HEK293 (cell line): ENCODE measurements at regions not wholly inside any gene's neighbourhood (a gene's known extent, or its start where the extent isn't known, plus 50 kb on each side); places are given as distances from the start of the nearest gene placed in this dataset.

ENCODE experiments used
- CTCF ChIA-PET: fragments of 350-600 bp; formaldehyde crosslinking; extraction: SDS; loops from one replicate; lab custom pipeline; 2021; ENCODE audit warnings: antibody characterized with exemption; lab: Yijun Ruan, JAX
- POLR2A ChIA-PET: fragments of 300-600 bp; formaldehyde crosslinking; extraction: SDS; loops from one replicate; lab custom pipeline; 2020; ENCODE audit warnings: antibody characterized with exemption, inconsistent platforms; lab: Yijun Ruan, JAX
- H3K27ac ChIP-seq: fragments of 200-500 bp; sonication (Bioruptor generic); 2 replicates; pipeline ENCODE4 v1.5.1; 2014; ENCODE audit warnings: low read depth, low read length, control low read depth, inconsistent platforms; ENCODE audit errors: extremely low read depth
- H3K36me3 ChIP-seq, 2 experiments: fragments of 200-500 bp in 1 of 2; sonication (Bioruptor generic) in 1 of 2; 1 replicate in 1 of 2; 2 replicates in 1 of 2; pipeline ENCODE4 v1.5.1; 2014 to 2017; ENCODE audit warnings: inconsistent platforms in 2 of 2, low read length in 2 of 2; ENCODE audit not compliant: control insufficient read depth in 2 of 2, insufficient read depth in 1 of 2
- H3K4me1 ChIP-seq: fragments of 200-500 bp; sonication (Bioruptor generic); 2 replicates; pipeline ENCODE4 v1.5.1; 2014; ENCODE audit warnings: mild to moderate bottlenecking, low read length, inconsistent platforms; ENCODE audit not compliant: control insufficient read depth, insufficient read depth
- H3K4me3 ChIP-seq: 2 replicates; pipeline ENCODE4 v1.5.1; 2011; ENCODE audit warnings: low read depth, mild to moderate bottlenecking, control low read depth, low read length, moderate library complexity
- H3K9me3 ChIP-seq: fragments of 200-500 bp; sonication (Bioruptor generic); 2 replicates; pipeline ENCODE4 v1.5.1; 2014; ENCODE audit warnings: low read depth, low read length, inconsistent platforms; ENCODE audit not compliant: control insufficient read depth, insufficient read depth
- ATF2 ChIP-seq: fragments of 450-650 bp; formaldehyde crosslinking; IDR thresholded peaks from 2 replicates; pipeline ENCODE4 v1.5.1; 2016; ENCODE audit warnings: missing biosample characterization, missing genetic modification characterization, low read depth
- HOXD13 ChIP-seq: sonication (generic); formaldehyde crosslinking; IDR thresholded peaks from 2 replicates; pipeline ENCODE4 v1.8.0; 2022; ENCODE audit warnings: missing genetic modification reagents, borderline replicate concordance
- KLF1 ChIP-seq: fragments of 450-650 bp; formaldehyde crosslinking; IDR thresholded peaks from 2 replicates; pipeline ENCODE4 v1.5.1; 2016; ENCODE audit warnings: missing biosample characterization, missing genetic modification characterization
- PRDM2 ChIP-seq: fragments of 450-650 bp; formaldehyde crosslinking; IDR thresholded peaks from 2 replicates; pipeline ENCODE4 v1.5.1; 2016; ENCODE audit warnings: missing biosample characterization, missing genetic modification characterization, borderline replicate concordance
- RBAK ChIP-seq: fragments of 450-650 bp; formaldehyde crosslinking; IDR thresholded peaks from 2 replicates; pipeline ENCODE4 v1.5.1; 2016; ENCODE audit warnings: missing biosample characterization, missing genetic modification characterization
- SP2 ChIP-seq: fragments of 450-650 bp; formaldehyde crosslinking; IDR thresholded peaks from 2 replicates; pipeline ENCODE4 v1.5.1; 2016; ENCODE audit warnings: missing biosample characterization, missing genetic modification characterization
- YY1 ChIP-seq: fragments of 450-650 bp; formaldehyde crosslinking; IDR thresholded peaks from 2 replicates; pipeline ENCODE4 v1.5.1; 2018; ENCODE audit warnings: missing biosample characterization, missing genetic modification characterization
- ZFHX2 ChIP-seq: fragments of 450-650 bp; formaldehyde crosslinking; conservative IDR thresholded peaks from 2 replicates; pipeline ENCODE4 v1.5.1; 2016; ENCODE audit warnings: missing biosample characterization, missing genetic modification characterization
- ZNF112 ChIP-seq: fragments of 450-650 bp; formaldehyde crosslinking; IDR thresholded peaks from 2 replicates; pipeline ENCODE4 v1.5.0; 2017; ENCODE audit warnings: missing biosample characterization, missing genetic modification characterization
- ZNF121 ChIP-seq: fragments of 450-650 bp; formaldehyde crosslinking; IDR thresholded peaks from 2 replicates; pipeline ENCODE4 v1.5.1; 2016; ENCODE audit warnings: missing biosample characterization, missing genetic modification characterization
- ZNF133 ChIP-seq: fragments of 450-650 bp; formaldehyde crosslinking; IDR thresholded peaks from 2 replicates; pipeline ENCODE4 v1.5.1; 2016; ENCODE audit warnings: missing biosample characterization, missing genetic modification characterization
- ZNF239 ChIP-seq: fragments of 450-650 bp; formaldehyde crosslinking; IDR thresholded peaks from 2 replicates; pipeline ENCODE4 v1.5.1; 2016; ENCODE audit warnings: missing biosample characterization, missing genetic modification characterization
- ZNF341 ChIP-seq: fragments of 450-650 bp; formaldehyde crosslinking; IDR thresholded peaks from 2 replicates; pipeline ENCODE4; 2016; ENCODE audit warnings: low read depth, missing biosample characterization, missing genetic modification characterization
- ZNF362 ChIP-seq: fragments of 450-650 bp; formaldehyde crosslinking; IDR thresholded peaks from 2 replicates; pipeline ENCODE4 v1.5.1; 2016; ENCODE audit warnings: missing biosample characterization, missing genetic modification characterization
- ZNF473 ChIP-seq: fragments of 450-650 bp; formaldehyde crosslinking; IDR thresholded peaks from 2 replicates; pipeline ENCODE4 v1.5.1; 2017; ENCODE audit warnings: missing biosample characterization, missing genetic modification characterization
- ZNF529 ChIP-seq: fragments of 450-650 bp; formaldehyde crosslinking; IDR thresholded peaks from 2 replicates; pipeline ENCODE4 v1.5.1; 2017; ENCODE audit warnings: missing genetic modification characterization, missing biosample characterization; ENCODE audit not compliant: insufficient replicate concordance
- ZNF544 ChIP-seq: fragments of 450-650 bp; formaldehyde crosslinking; IDR thresholded peaks from 2 replicates; pipeline ENCODE4 v1.5.0; 2017; ENCODE audit warnings: missing biosample characterization, missing genetic modification characterization
- ZNF548 ChIP-seq: fragments of 450-650 bp; formaldehyde crosslinking; IDR thresholded peaks from 2 replicates; pipeline ENCODE4 v1.5.1; 2016; ENCODE audit warnings: missing biosample characterization, missing genetic modification characterization
- ZNF549 ChIP-seq: fragments of 450-650 bp; IDR thresholded peaks from 2 replicates; pipeline ENCODE4 v1.5.1; 2018; ENCODE audit warnings: missing biosample characterization, missing genetic modification characterization, mild to moderate bottlenecking, inconsistent platforms, moderate library complexity
- ZNF555 ChIP-seq: fragments of 450-650 bp; formaldehyde crosslinking; conservative IDR thresholded peaks from 2 replicates; pipeline ENCODE4 v1.5.1; 2017; ENCODE audit warnings: missing biosample characterization, mild to moderate bottlenecking, missing genetic modification characterization, inconsistent platforms
- ZNF596 ChIP-seq: fragments of 450-650 bp; IDR thresholded peaks from 2 replicates; pipeline ENCODE4 v1.5.0; 2018; ENCODE audit warnings: missing biosample characterization, mild to moderate bottlenecking, missing genetic modification characterization, moderate library complexity
- ZNF629 ChIP-seq: fragments of 450-650 bp; formaldehyde crosslinking; IDR thresholded peaks from 2 replicates; pipeline ENCODE4 v1.5.1; 2017; ENCODE audit warnings: missing biosample characterization, missing genetic modification characterization
- ZSCAN16 ChIP-seq: fragments of 450-650 bp; formaldehyde crosslinking; IDR thresholded peaks from 2 replicates; pipeline ENCODE4 v1.5.1; 2016; ENCODE audit warnings: missing biosample characterization, missing genetic modification characterization
- TF ChIP-seq, protein P1 (sequence below): fragments of 450-650 bp; formaldehyde crosslinking; IDR thresholded peaks from 2 replicates; pipeline ENCODE4 v1.5.1; 2016; ENCODE audit warnings: missing biosample characterization, missing genetic modification characterization

DNA sequence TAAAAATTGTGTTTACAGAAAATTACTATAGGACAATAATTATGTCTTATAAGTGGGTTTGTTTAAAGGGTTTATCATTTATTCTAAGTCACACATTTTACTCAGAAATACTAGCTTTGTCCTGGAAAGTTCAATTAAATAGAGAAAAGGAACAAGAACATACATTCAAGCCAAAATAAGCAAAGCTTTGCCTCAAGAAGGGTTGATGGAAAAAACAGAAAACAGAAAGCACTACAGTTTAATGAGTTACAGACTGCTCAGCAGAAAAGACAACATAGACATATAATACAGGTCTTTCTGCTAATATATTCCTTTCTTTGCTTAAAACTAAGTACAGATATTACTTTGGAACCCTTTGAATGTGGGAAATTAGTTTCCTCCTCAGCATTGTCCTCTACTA lies 703.0 kb upstream of the LRFN5 start:
- H3K36me3 ChIP-seq, result no peaks in the 10 kb centered on the region
- H3K4me3 ChIP-seq, result no peak overlapping the region
- TF ChIP-seq ZNF544 (tag by site-specific recombination), result no peak
- TF ChIP-seq HOXD13 (CRISPR knock-in tag), result no peak
- TF ChIP-seq ZNF596 (tag by site-specific recombination), result no peak
- TF ChIP-seq ZFHX2 (tag by site-specific recombination), result no peak
- TF ChIP-seq ZNF555 (tag by site-specific recombination), result no peak
- no peak for TF ChIP-seq ZSCAN16 (tag by site-specific recombination)
- no peak for TF ChIP-seq SP2
- no peak for TF ChIP-seq ZNF629 (tag by site-specific recombination)
- TF ChIP-seq ATF2 (tag by site-specific recombination), result no peak
- no peak for TF ChIP-seq ZNF341 (tag by site-specific recombination)
- no peak for TF ChIP-seq ZNF133
- no peak for TF ChIP-seq ZNF112 (tag by site-specific recombination)
- TF ChIP-seq ZNF548 (tag by site-specific recombination), result no peak
- no peak for TF ChIP-seq KLF1 (tag by site-specific recombination)
- no peak for TF ChIP-seq PRDM2 (tag by site-specific recombination)
- ChIA-PET CTCF (no interaction called here), POLR2A (no interaction called here)
- H3K9me3 ChIP-seq, result no peaks in the 10 kb centered on the region
- H3K4me1 ChIP-seq, result no peaks in the 10 kb centered on the region
- no peak overlapping the region for H3K27ac ChIP-seq

DNA sequence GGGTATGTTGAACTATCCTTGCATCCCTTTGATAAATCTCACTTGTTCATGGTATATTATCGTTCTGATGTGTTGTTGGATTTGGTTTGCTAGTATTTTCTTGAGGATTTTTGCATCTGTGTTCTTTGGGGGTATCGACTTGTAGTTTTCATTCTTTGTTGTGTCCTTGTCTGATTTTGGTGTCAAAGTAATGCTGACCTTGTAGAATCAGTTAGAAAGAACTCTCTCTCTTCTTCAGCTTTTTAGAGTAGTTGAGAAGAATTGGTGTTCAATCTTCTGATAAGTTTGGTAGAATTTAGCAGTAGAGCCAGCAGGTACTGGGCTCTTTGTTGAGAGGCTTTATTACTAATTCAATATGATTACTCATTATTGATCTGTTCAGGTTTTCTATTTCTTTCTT lies 707.2 kb upstream of the LRFN5 start:
- no peak for TF ChIP-seq YY1 (tag by site-specific recombination)
- Histone ChIP-seq H3K9me3 (no peaks in the 10 kb centered on the region), H3K4me1 (no peaks in the 10 kb centered on the region), H3K36me3 (no peaks in the 10 kb centered on the region), H3K4me3 (no peak overlapping the region), H3K27ac (no peak overlapping the region)
- ChIA-PET POLR2A (no interaction called here), CTCF (no interaction called here)

GRCh38 chr14:40894846-40895245 lies 711.8 kb upstream of the LRFN5 start:
- Histone ChIP-seq H3K27ac (no peak overlapping the region), H3K4me3 (no peak overlapping the region), H3K9me3 (no peaks in the 10 kb centered on the region), H3K36me3 (no peaks in the 10 kb centered on the region), H3K4me1 (no peaks in the 10 kb centered on the region)
- POLR2A ChIA-PET, result no interaction called here
- CTCF ChIA-PET, result interaction anchor here (0.6 kb wide), 1 partner anchor 202 kb away, joined by 4 read pairs; no protein-coding TSS in a partner anchor
- TF ChIP-seq ZNF549 (tag by site-specific recombination) (no peak), ZNF529 (tag by site-specific recombination) (no peak), ZNF121 (tag by site-specific recombination) (no peak), ZNF473 (tag by site-specific recombination) (no peak), SP2 (no peak), ZNF362 (no peak), RBAK (tag by site-specific recombination) (no peak), ZNF239 (no peak)
- TF ChIP-seq, protein P1, sequence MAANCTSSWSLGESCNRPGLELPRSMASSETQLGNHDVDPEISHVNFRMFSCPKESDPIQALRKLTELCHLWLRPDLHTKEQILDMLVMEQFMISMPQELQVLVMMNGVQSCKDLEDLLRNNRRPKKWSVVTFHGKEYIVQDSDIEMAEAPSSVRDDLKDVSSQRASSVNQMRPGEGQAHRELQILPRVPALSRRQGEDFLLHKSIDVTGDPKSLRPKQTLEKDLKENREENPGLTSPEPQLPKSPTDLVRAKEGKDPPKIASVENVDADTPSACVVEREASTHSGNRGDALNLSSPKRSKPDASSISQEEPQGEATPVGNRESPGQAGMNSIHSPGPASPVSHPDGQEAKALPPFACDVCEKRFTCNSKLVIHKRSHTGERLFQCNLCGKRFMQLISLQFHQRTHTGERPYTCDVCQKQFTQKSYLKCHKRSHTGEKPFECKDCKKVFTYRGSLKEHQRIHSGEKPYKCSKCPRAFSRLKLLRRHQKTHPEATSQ (tag by site-specific recombination), result no peak
